ENCODE measurements at regions not wholly inside any gene's neighbourhood (a gene's known extent, or its start where the extent isn't known, plus 50 kb on each side); places are given as distances from the start of the nearest gene placed in this dataset.

GRCh38 chr7:41756650-41757182 is 53.8 kb upstream of the INHBA start:
- in situ Hi-C loops (cut with HindIII; ENCODE audit: low pct_ligation_motif_present, low sequenced_read_pairs) = no loop called here
- H3K27me3 ChIP-seq (replicated peaks) = no peaks in the 10 kb centered on the region
- no peak overlapping the region for H3K27ac ChIP-seq
- no peaks in the 10 kb centered on the region for H3K36me3 ChIP-seq (replicated peaks)
- no peak for DNase-seq
- TF ChIP-seq, protein P1, sequence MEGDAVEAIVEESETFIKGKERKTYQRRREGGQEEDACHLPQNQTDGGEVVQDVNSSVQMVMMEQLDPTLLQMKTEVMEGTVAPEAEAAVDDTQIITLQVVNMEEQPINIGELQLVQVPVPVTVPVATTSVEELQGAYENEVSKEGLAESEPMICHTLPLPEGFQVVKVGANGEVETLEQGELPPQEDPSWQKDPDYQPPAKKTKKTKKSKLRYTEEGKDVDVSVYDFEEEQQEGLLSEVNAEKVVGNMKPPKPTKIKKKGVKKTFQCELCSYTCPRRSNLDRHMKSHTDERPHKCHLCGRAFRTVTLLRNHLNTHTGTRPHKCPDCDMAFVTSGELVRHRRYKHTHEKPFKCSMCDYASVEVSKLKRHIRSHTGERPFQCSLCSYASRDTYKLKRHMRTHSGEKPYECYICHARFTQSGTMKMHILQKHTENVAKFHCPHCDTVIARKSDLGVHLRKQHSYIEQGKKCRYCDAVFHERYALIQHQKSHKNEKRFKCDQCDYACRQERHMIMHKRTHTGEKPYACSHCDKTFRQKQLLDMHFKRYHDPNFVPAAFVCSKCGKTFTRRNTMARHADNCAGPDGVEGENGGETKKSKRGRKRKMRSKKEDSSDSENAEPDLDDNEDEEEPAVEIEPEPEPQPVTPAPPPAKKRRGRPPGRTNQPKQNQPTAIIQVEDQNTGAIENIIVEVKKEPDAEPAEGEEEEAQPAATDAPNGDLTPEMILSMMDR (IDR thresholded peaks at IDR 0.05; ENCODE audit: low read depth, low read length, missing control alignments) = no peak
- H3K4me3 ChIP-seq (ENCODE audit: low read depth, low read length) = no peak overlapping the region

GRCh38 chr7:41755096-41755495 is 52.2 kb upstream of the INHBA start:
- DNase-seq = no peak
- TF ChIP-seq, protein P1 (IDR thresholded peaks at IDR 0.05; ENCODE audit: low read depth, low read length, missing control alignments) = no peak
- Histone ChIP-seq H3K27me3 (replicated peaks) (no peaks in the 10 kb centered on the region), H3K4me3 (ENCODE audit: low read depth, low read length) (no peak overlapping the region), H3K36me3 (replicated peaks) (no peaks in the 10 kb centered on the region), H3K27ac (no peak overlapping the region)
- in situ Hi-C loops (cut with HindIII; ENCODE audit: low pct_ligation_motif_present, low sequenced_read_pairs) = no loop called here

DNA sequence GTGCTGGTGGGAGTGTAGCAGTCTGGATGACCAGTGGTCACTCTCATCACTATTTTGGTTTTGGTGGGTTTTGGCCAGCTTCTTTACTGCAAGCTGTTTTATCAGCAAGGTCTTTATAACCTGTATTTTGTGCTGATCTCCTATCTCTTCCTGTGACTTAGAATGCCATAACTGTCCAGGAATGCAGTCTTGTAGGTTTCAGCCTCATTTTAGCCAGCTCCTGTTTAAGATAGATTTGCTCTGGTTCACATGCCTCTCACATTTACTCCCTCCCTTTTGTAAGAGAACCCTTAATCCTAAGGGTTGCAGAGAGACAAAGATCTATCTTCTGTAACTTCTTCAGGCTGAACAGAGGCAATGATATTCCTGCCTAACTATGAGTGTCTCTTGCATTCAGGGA is 51.2 kb upstream of the INHBA start:
- TF ChIP-seq, protein P1 (IDR thresholded peaks at IDR 0.05; ENCODE audit: low read depth, low read length, missing control alignments) = no peak
- H3K4me3 ChIP-seq (ENCODE audit: low read depth, low read length) = no peak overlapping the region
- no peak for DNase-seq
- H3K27me3 ChIP-seq (replicated peaks) = no peaks in the 10 kb centered on the region
- in situ Hi-C loops (cut with HindIII; ENCODE audit: low pct_ligation_motif_present, low sequenced_read_pairs) = no loop called here
- no peak overlapping the region for H3K27ac ChIP-seq
- no peaks in the 10 kb centered on the region for H3K36me3 ChIP-seq (replicated peaks)

Data from brain microvascular endothelial cell (primary cell).